ENCODE measurements at regions not wholly inside any gene's neighbourhood (a gene's known extent, or its start where the extent isn't known, plus 50 kb on each side); places are given as distances from the start of the nearest gene placed in this dataset.

DNA sequence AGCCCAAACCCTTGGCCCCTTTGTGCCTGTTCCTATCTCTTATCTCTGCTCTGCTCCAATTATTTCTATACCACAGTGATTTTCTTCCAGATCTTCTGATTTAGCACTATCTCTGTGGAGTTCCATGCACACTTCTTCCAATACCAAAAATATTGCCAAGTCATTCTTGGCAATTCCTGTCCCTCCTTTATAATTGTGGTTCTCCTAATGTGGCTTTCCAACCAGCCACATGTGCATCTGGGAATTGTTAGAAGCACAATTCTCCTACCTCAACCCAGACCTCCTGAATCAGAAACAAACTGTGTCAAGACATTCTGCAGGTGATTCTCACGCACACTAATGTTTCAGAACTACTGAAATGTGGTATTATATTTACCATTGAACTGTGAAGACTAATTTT lies 447.8 kb upstream of the IGFBP3 start:
- H3K27me3 Mint-ChIP-seq (ENCODE audit: unreplicated experiment), result no peaks in the 10 kb centered on the region
- intact Hi-C loops (cut with micrococcal nuclease; ENCODE audit: unreplicated experiment), result no loop called here
- H3K4me1 Mint-ChIP-seq (ENCODE audit: low read depth, unreplicated experiment), result peaks cover 5% of the 10 kb centered on the region
- no peak for DNase-seq
- no peak overlapping the region for H3K27ac Mint-ChIP-seq (ENCODE audit: unreplicated experiment)
- no TSS peak for BruUV-seq (replicated peaks)
- CTCF ChIA-PET, result no interaction called here
- H3K9me3 Mint-ChIP-seq (ENCODE audit: low read depth, unreplicated experiment), result peaks cover 5% of the 10 kb centered on the region
- no peak overlapping the region for H3K4me3 Mint-ChIP-seq (ENCODE audit: low read depth, unreplicated experiment)
- H3K36me3 Mint-ChIP-seq (ENCODE audit: insufficient read depth, unreplicated experiment), result no peaks in the 10 kb centered on the region
- TF ChIP-seq, protein P1, sequence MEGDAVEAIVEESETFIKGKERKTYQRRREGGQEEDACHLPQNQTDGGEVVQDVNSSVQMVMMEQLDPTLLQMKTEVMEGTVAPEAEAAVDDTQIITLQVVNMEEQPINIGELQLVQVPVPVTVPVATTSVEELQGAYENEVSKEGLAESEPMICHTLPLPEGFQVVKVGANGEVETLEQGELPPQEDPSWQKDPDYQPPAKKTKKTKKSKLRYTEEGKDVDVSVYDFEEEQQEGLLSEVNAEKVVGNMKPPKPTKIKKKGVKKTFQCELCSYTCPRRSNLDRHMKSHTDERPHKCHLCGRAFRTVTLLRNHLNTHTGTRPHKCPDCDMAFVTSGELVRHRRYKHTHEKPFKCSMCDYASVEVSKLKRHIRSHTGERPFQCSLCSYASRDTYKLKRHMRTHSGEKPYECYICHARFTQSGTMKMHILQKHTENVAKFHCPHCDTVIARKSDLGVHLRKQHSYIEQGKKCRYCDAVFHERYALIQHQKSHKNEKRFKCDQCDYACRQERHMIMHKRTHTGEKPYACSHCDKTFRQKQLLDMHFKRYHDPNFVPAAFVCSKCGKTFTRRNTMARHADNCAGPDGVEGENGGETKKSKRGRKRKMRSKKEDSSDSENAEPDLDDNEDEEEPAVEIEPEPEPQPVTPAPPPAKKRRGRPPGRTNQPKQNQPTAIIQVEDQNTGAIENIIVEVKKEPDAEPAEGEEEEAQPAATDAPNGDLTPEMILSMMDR (IDR thresholded peaks at IDR 0.05; ENCODE audit: unreplicated experiment), result no peak

DNA sequence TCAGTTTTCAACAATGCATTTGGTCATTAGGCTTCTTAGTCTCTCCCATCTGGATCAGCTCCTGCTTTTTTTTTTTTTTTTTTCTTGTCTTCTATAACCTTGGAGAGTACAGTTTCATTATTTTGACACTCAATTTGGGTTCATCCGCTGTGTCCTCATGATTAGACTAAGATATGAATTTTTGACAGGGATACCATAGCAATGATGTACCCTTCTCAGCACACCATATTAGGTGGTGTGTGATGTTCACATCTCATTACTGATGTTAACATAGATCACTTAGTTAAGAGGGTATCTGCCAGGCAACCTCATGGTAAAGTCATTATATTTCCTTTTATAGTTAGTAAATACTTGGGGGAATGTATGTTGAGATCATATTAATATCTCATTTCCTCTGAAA lies 445.5 kb upstream of the IGFBP3 start:
- no peak for DNase-seq
- intact Hi-C loops (cut with micrococcal nuclease; ENCODE audit: unreplicated experiment), result no loop called here
- TF ChIP-seq, protein P1 (IDR thresholded peaks at IDR 0.05; ENCODE audit: unreplicated experiment), result no peak
- H3K27ac Mint-ChIP-seq (ENCODE audit: unreplicated experiment), result no peak overlapping the region
- no peak overlapping the region for H3K4me3 Mint-ChIP-seq (ENCODE audit: low read depth, unreplicated experiment)
- peaks cover 8% of the 10 kb centered on the region for H3K4me1 Mint-ChIP-seq (ENCODE audit: low read depth, unreplicated experiment)
- peaks cover 4% of the 10 kb centered on the region for H3K9me3 Mint-ChIP-seq (ENCODE audit: low read depth, unreplicated experiment)
- H3K36me3 Mint-ChIP-seq (ENCODE audit: insufficient read depth, unreplicated experiment), result no peaks in the 10 kb centered on the region
- H3K27me3 Mint-ChIP-seq (ENCODE audit: unreplicated experiment), result no peaks in the 10 kb centered on the region
- no TSS peak for BruUV-seq (replicated peaks)
- CTCF ChIA-PET, result interaction anchor here (0.6 to 0.7 kb wide), 3 partner anchors 77 to 444 kb away, joined by 3 to 7 read pairs (median 3); no protein-coding TSS in a partner anchor

DNA sequence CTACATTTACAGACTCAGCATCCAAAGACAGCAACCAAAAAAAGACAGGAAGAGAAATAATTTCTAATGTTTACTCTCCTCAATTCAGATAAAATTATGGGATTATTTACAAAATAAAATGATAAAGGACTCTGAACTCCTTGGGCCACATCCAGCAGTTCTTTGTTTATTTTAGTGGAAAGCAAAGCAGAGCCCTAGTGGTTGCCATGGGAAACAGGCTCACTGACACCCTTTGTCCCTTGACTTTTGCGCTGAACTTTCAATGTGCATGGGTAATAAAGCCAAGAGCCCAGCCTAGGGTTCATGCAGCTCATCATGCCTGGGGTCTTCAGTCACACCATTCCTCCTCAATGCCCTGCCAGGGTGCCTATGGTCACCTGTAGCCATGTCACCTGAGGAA lies 442.6 kb upstream of the IGFBP3 start:
- CTCF ChIA-PET, result no interaction called here
- no peaks in the 10 kb centered on the region for H3K36me3 Mint-ChIP-seq (ENCODE audit: insufficient read depth, unreplicated experiment)
- no TSS peak for BruUV-seq (replicated peaks)
- DNase-seq, result no peak
- TF ChIP-seq, protein P1 (IDR thresholded peaks at IDR 0.05; ENCODE audit: unreplicated experiment), result peak; percentile 29
- H3K9me3 Mint-ChIP-seq (ENCODE audit: low read depth, unreplicated experiment), result no peaks in the 10 kb centered on the region
- H3K27ac Mint-ChIP-seq (ENCODE audit: unreplicated experiment), result no peak overlapping the region
- H3K4me1 Mint-ChIP-seq (ENCODE audit: low read depth, unreplicated experiment), result peaks cover 19% of the 10 kb centered on the region
- H3K27me3 Mint-ChIP-seq (ENCODE audit: unreplicated experiment), result no peaks in the 10 kb centered on the region
- no peak overlapping the region for H3K4me3 Mint-ChIP-seq (ENCODE audit: low read depth, unreplicated experiment)
- intact Hi-C loops (cut with micrococcal nuclease; ENCODE audit: unreplicated experiment), result loop anchor here (5.0 kb wide), 1 partner anchor 124 kb away; no protein-coding TSS in a partner anchor

DNA sequence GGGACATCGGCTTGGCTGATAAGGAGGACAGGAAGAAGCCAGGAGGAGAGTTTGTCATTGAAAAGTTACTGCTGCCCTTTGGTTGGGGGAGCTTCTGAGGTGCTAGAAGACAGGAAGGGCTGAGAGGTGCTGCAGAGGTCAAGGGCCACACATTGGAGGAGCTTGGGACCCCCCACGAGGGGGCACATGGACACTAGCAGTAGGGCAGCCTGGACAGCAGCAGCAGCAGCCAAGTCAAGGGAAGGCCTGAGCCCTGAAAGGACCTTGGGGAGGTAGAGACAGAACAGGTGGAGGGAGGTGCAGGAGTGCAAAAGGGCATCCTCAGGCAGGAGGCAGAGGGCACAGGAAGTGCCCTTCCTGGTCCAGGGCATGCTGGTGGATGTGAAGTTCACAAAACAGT lies 439.7 kb upstream of the IGFBP3 start:
- H3K36me3 Mint-ChIP-seq (ENCODE audit: insufficient read depth, unreplicated experiment), result no peaks in the 10 kb centered on the region
- no peak overlapping the region for H3K4me3 Mint-ChIP-seq (ENCODE audit: low read depth, unreplicated experiment)
- no peaks in the 10 kb centered on the region for H3K9me3 Mint-ChIP-seq (ENCODE audit: low read depth, unreplicated experiment)
- DNase-seq, result peak; percentile 34
- no TSS peak for BruUV-seq (replicated peaks)
- H3K27me3 Mint-ChIP-seq (ENCODE audit: unreplicated experiment), result no peaks in the 10 kb centered on the region
- CTCF ChIA-PET, result no interaction called here
- H3K27ac Mint-ChIP-seq (ENCODE audit: unreplicated experiment), result no peak overlapping the region
- intact Hi-C loops (cut with micrococcal nuclease; ENCODE audit: unreplicated experiment), result loop anchor here (2.0 to 5.0 kb wide), 2 partner anchors 126 to 728 kb away; no protein-coding TSS in a partner anchor
- TF ChIP-seq, protein P1 (IDR thresholded peaks at IDR 0.05; ENCODE audit: unreplicated experiment), result no peak
- H3K4me1 Mint-ChIP-seq (ENCODE audit: low read depth, unreplicated experiment), result peaks cover 19% of the 10 kb centered on the region

All from Calu3 (cell line).